HFFc6 (cell line): ENCODE measurements at regions not wholly inside any gene's neighbourhood (a gene's known extent, or its start where the extent isn't known, plus 50 kb on each side); places are given as distances from the start of the nearest gene placed in this dataset.

ENCODE experiments used
- DNase-seq: peaks from one replicate; pipeline ENCODE4 v3.0.0-alpha.2; 2018
- H3K27ac Mint-ChIP-seq: 2 replicates; pipeline ENCODE4 v1.8.0; 2020; ENCODE audit warnings: mild to moderate bottlenecking, mixed read lengths
- H3K27me3 Mint-ChIP-seq: 2 replicates; pipeline ENCODE4 v1.8.0; 2021; ENCODE audit warnings: mild to moderate bottlenecking, moderate library complexity, mixed read lengths; ENCODE audit not compliant: insufficient read depth
- H3K36me3 Mint-ChIP-seq: 2 replicates; pipeline ENCODE4 v1.8.0; 2021; ENCODE audit warnings: low read depth, mixed read lengths
- H3K4me1 Mint-ChIP-seq: 2 replicates; pipeline ENCODE4 v1.8.0; 2020; ENCODE audit warnings: low read depth, mixed read lengths
- H3K4me3 Mint-ChIP-seq: 2 replicates; pipeline ENCODE4 v1.8.0; 2020; ENCODE audit warnings: mild to moderate bottlenecking, moderate library complexity, mixed read lengths
- H3K9me3 Mint-ChIP-seq: 2 replicates; pipeline ENCODE4 v1.8.0; 2020; ENCODE audit warnings: mild to moderate bottlenecking, mixed read lengths
- CTCF ChIP-seq: fragments of 200-600 bp; sonication (generic); IDR thresholded peaks from 2 replicates; pipeline ENCODE4 v1.5.0; 2021; ENCODE audit warnings: antibody characterized with exemption, mild to moderate bottlenecking

GRCh38 chr13:108005231-108005630, 210.1 kb downstream of the LIG4 start:
- peaks cover 51% of the 10 kb centered on the region for H3K9me3 Mint-ChIP-seq
- no peak for TF ChIP-seq CTCF
- H3K27me3 Mint-ChIP-seq, result no peaks in the 10 kb centered on the region; the same call in 1 of the 2 replicates
- no peak for DNase-seq
- H3K36me3 Mint-ChIP-seq, result no peaks in the 10 kb centered on the region
- H3K4me3 Mint-ChIP-seq, result no peak overlapping the region
- no peak overlapping the region for H3K27ac Mint-ChIP-seq
- no peaks in the 10 kb centered on the region for H3K4me1 Mint-ChIP-seq

GRCh38 chr13:108003626-108004025, 211.7 kb downstream of the LIG4 start:
- H3K4me3 Mint-ChIP-seq, result no peak overlapping the region
- no peak overlapping the region for H3K27ac Mint-ChIP-seq
- no peaks in the 10 kb centered on the region; the same call in 1 of the 2 replicates for H3K27me3 Mint-ChIP-seq
- H3K36me3 Mint-ChIP-seq, result no peaks in the 10 kb centered on the region
- no peak for TF ChIP-seq CTCF
- no peaks in the 10 kb centered on the region for H3K4me1 Mint-ChIP-seq
- no peak for DNase-seq
- peaks cover 53% of the 10 kb centered on the region for H3K9me3 Mint-ChIP-seq

GRCh38 chr13:108000998-108001397, 214.3 kb downstream of the LIG4 start:
- Mint-ChIP-seq H3K9me3 (peaks cover 56% of the 10 kb centered on the region), H3K27ac (no peak overlapping the region), H3K4me1 (no peaks in the 10 kb centered on the region), H3K4me3 (no peak overlapping the region), H3K36me3 (no peaks in the 10 kb centered on the region), H3K27me3 (no peaks in the 10 kb centered on the region; the same call in 1 of the 2 replicates)
- DNase-seq, result no peak
- TF ChIP-seq CTCF, result no peak

GRCh38 chr13:107999751-108000150, 215.6 kb downstream of the LIG4 start:
- no peak overlapping the region for H3K4me3 Mint-ChIP-seq
- H3K4me1 Mint-ChIP-seq, result no peaks in the 10 kb centered on the region
- TF ChIP-seq CTCF, result no peak
- H3K36me3 Mint-ChIP-seq, result no peaks in the 10 kb centered on the region; the same call in 1 of the 2 replicates
- peaks cover 64% of the 10 kb centered on the region for H3K9me3 Mint-ChIP-seq
- H3K27me3 Mint-ChIP-seq, result no peaks in the 10 kb centered on the region; the same call in 1 of the 2 replicates
- no peak overlapping the region for H3K27ac Mint-ChIP-seq
- no peak for DNase-seq

- Mint-ChIP-seq H3K4me3 (no peak overlapping the region), H3K27me3 (no peaks in the 10 kb centered on the region), H3K27ac (no peak overlapping the region), H3K9me3 (peaks cover 35% of the 10 kb centered on the region), H3K4me1 (no peaks in the 10 kb centered on the region), H3K36me3 (no peaks in the 10 kb centered on the region; the same call in 1 of the 2 replicates)
- no peak for DNase-seq
- TF ChIP-seq CTCF, result no peak
These were observed 221.2 kb downstream of the LIG4 start for GRCh38 chr13:107994137-107994536.
